Lung (tissue), 11 donors: ENCODE measurements at regions not wholly inside any gene's neighbourhood (a gene's known extent, or its start where the extent isn't known, plus 50 kb on each side); places are given as distances from the start of the nearest gene placed in this dataset.

Experiments used
- ATAC-seq: fragments of 200-7000 bp; cut with Tn5 transposase; one replicate; pipeline ENCODE4 v1.9.1; 2020; ENCODE audit warnings: moderate number of reproducible peaks; ENCODE audit not compliant: insufficient read depth, low FRiP score
- DNase-seq, 3 donors: peaks; one replicate each; pipeline ENCODE4 v3.0.0-alpha.2; 2013 to 2017
- H3K27ac ChIP-seq, 2 donors: one replicate each; pipeline ENCODE4 v1.5.1; 2013; ENCODE audit warnings: mild to moderate bottlenecking in 2 of 2, moderate library complexity in 2 of 2, control low read depth in 1 of 2, inconsistent platforms in 1 of 2, low read depth in 1 of 2, low read length in 1 of 2
- H3K27me3 ChIP-seq, 3 donors: one replicate each; pipeline ENCODE4 v1.5.1; 2013; ENCODE audit warnings: low read length in 2 of 3; ENCODE audit not compliant: control insufficient read depth in 3 of 3, insufficient read depth in 3 of 3
- H3K36me3 ChIP-seq, 4 donors: one replicate each; pipeline ENCODE4 v1.5.1; 2013; ENCODE audit warnings: low read length in 4 of 4, mild to moderate bottlenecking in 1 of 4, moderate library complexity in 1 of 4; ENCODE audit not compliant: control insufficient read depth in 4 of 4, insufficient read depth in 4 of 4
- H3K4me1 ChIP-seq, 5 donors: one replicate each; pipeline ENCODE4 v1.5.1; 2013; ENCODE audit warnings: low read length in 5 of 5, mild to moderate bottlenecking in 2 of 5, moderate library complexity in 1 of 5; ENCODE audit not compliant: control insufficient read depth in 5 of 5, insufficient read depth in 5 of 5
- H3K4me3 ChIP-seq: one replicate; pipeline ENCODE4 v1.5.1; 2013; ENCODE audit warnings: mild to moderate bottlenecking, control low read depth, moderate library complexity
- H3K9ac ChIP-seq, 2 donors: one replicate each; pipeline ENCODE4 v1.5.1; 2013; ENCODE audit warnings: low read length in 2 of 2, control low read depth in 1 of 2; ENCODE audit not compliant: insufficient read depth in 1 of 2
- H3K9me3 ChIP-seq, 4 donors: one replicate each; pipeline ENCODE4 v1.5.1; 2013; ENCODE audit warnings: low read length in 3 of 4, mild to moderate bottlenecking in 1 of 4, moderate library complexity in 1 of 4; ENCODE audit not compliant: control insufficient read depth in 4 of 4, insufficient read depth in 3 of 4
- WGBS, 2 donors: extraction: QIAGEN DNeasy Blood & Tissue Kit; methylation state at CpG; one replicate each; pipeline ENCODE4 v1.1.7; 2013; 5-methylcytosine and 5-hydroxymethylcytosine counted together
- TF ChIP-seq, protein P1 (sequence below): IDR thresholded peaks from 2 replicates; pipeline ENCODE4 v1.5.1; 2012; ENCODE audit warnings: mild to moderate bottlenecking; ENCODE audit errors: control extremely low read depth, extremely low read depth
- donor health status: control.
- donor health status: control.
- donor health status: Bipolar disorder and iron deficiency.
- donor health status: healthy.
- donor health status: DM: yes; HTN: yes; CAD: no.

DNA sequence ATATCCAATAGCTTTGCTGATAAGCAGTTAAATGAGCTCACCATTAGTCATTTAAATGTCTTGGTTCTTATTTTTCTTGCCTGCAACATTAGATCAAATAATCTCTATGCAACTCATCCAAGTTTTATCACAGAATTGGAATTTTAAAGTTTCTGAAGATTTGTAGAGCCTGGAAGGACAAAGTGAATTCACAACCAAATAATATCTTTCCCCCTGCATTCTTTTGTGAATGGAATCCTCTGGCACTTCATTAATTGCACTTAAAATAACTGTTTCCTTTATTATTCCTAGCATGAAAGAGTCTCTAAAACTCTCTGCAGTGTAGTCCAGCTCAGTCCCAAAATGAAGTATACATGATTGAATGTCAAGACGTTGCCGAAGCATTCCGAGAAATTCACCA lies 345.6 kb upstream of the TGFBR2 start:
- 53 to 61% methylated on average over 3 of the region's 3 CpGs for whole genome bisulfite sequencing, 2 donors

DNA sequence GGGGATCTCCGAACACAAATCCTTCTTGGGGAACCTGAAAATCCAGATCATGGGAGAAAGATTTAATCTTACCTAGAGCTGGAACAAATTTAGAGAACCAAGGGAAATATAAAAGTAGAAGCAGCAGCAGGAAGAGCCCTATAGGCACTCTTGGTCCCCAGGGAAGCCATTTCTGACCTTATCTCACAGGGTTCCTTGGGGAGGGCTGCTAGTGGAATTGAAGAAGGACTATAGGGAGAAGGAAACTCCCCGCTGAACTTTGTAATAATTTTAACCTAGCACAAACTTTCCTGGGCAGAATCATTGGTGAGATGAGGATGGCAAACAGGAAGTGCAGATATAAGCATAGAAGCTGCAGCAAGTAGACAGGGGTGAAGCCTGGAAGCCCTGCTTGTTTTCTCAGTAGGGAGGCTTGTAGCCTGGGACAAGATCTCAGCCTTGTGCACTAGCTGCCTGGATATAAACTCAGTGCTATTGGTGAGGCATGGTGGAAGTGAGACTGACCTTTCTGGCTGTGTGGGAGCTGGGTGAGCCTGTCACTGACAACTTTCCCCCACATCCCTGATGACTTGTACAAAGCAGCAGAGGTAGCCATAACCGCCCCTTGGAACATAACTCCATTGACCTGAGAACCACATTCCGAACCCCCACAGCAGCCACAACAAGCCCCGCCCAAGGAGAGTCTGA lies 343.0 kb upstream of the TGFBR2 start:
- no peak for DNase-seq
- H3K4me1 ChIP-seq: peaks cover 0 to 29% (median 14%) of the 10 kb centered on the region in 5 donors
- TF ChIP-seq, protein P1, sequence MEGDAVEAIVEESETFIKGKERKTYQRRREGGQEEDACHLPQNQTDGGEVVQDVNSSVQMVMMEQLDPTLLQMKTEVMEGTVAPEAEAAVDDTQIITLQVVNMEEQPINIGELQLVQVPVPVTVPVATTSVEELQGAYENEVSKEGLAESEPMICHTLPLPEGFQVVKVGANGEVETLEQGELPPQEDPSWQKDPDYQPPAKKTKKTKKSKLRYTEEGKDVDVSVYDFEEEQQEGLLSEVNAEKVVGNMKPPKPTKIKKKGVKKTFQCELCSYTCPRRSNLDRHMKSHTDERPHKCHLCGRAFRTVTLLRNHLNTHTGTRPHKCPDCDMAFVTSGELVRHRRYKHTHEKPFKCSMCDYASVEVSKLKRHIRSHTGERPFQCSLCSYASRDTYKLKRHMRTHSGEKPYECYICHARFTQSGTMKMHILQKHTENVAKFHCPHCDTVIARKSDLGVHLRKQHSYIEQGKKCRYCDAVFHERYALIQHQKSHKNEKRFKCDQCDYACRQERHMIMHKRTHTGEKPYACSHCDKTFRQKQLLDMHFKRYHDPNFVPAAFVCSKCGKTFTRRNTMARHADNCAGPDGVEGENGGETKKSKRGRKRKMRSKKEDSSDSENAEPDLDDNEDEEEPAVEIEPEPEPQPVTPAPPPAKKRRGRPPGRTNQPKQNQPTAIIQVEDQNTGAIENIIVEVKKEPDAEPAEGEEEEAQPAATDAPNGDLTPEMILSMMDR: no peak
- H3K27ac ChIP-seq: no peak overlapping the region
- H3K4me3 ChIP-seq: no peak overlapping the region
- 89 to 90% methylated on average over 5 of the region's 5 CpGs for WGBS, 2 donors
- H3K27me3 ChIP-seq: no peaks in the 10 kb centered on the region
- no peaks in the 10 kb centered on the region for H3K36me3 ChIP-seq
- no peak for ATAC-seq
- H3K9me3 ChIP-seq: no peaks in the 10 kb centered on the region
- H3K9ac ChIP-seq: no peak overlapping the region

More for the DNA sequence above, 345.6 kb upstream of the TGFBR2 start:
- Histone ChIP-seq H3K4me3 (no peak overlapping the region), H3K27ac (no peak overlapping the region), H3K9ac (no peak overlapping the region), H3K27me3 (no peaks in the 10 kb centered on the region), H3K9me3 (no peaks in the 10 kb centered on the region), H3K36me3 (no peaks in the 10 kb centered on the region), H3K4me1 (peaks cover 0 to 29% (median 14%) of the 10 kb centered on the region in 5 donors)
- TF ChIP-seq, protein P1: no peak
- DNase-seq (peak in 2 of 3 donors; percentile 68 to 74), ATAC-seq (no peak)

DNA sequence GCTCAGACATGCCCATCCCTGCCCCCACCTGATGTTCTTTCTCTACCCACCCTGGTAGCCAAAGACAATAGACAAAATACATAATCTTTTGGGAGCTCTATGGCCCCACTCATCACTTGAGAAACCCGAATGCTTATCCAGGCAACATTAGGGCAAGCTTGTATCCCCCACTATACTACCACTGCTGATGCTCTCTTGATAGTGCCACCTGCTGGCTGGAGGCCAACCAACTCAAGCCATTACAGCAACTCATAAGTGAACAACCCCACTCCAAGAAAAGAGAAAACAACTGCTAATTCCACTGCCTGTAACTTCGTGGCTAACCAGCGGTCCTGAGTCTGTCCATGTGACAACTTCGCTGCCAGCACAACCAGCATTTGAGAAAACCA lies 342.5 kb upstream of the TGFBR2 start:
- DNase-seq (no peak), ATAC-seq (no peak)

More for the DNA sequence above, 342.5 kb upstream of the TGFBR2 start:
- no peak overlapping the region for H3K9ac ChIP-seq
- H3K36me3 ChIP-seq: no peaks in the 10 kb centered on the region
- 83 to 93% methylated on average over 4 of the region's 4 CpGs for WGBS, 2 donors
- no peaks in the 10 kb centered on the region for H3K9me3 ChIP-seq
- H3K27ac ChIP-seq: no peak overlapping the region
- H3K4me3 ChIP-seq: no peak overlapping the region
- no peaks in the 10 kb centered on the region for H3K27me3 ChIP-seq
- peaks cover 0 to 23% (median 11%) of the 10 kb centered on the region in 5 donors for H3K4me1 ChIP-seq
- TF ChIP-seq, protein P1: no peak
